ENCODE measurements at regions not wholly inside any gene's neighbourhood (a gene's known extent, or its start where the extent isn't known, plus 50 kb on each side); places are given as distances from the start of the nearest gene placed in this dataset.

- no peak for DNase-seq (ENCODE audit: low read depth)
- no peak overlapping the region for H3K4me3 ChIP-seq (ENCODE audit: low read length)
- TF ChIP-seq CTCF (IDR thresholded peaks at IDR 0.05; ENCODE audit: insufficient read depth, low read depth, low read length, missing control alignments), result no peak
Measured at GRCh38 chr3:73950865-73951558, 326.3 kb upstream of the PDZRN3 start.

DNA sequence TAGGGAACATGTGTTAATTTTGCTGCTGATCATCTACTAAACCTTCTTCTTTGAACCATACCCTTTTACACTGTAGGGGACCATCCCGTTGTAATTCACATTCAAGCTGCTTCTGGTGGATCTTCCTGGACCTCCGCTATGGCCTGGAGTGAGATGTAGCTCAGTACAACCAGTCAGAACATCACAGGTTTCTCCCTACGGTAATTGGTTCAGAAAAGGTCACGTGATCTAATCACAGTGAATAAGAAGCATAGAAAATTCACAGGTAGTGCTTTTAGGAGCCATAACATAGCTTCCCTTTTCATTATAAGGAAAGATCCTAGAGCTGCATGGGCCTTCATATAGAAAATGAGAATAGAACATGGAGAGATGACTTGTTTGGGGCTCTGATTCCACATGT, 320.8 kb upstream of the PDZRN3 start:
- no peak overlapping the region for H3K4me3 ChIP-seq (ENCODE audit: low read length)
- no peak for TF ChIP-seq CTCF (IDR thresholded peaks at IDR 0.05; ENCODE audit: insufficient read depth, low read depth, low read length, missing control alignments)
- DNase-seq (ENCODE audit: low read depth), result no peak

- H3K4me3 ChIP-seq (ENCODE audit: low read length), result no peak overlapping the region
- no peak for TF ChIP-seq CTCF (IDR thresholded peaks at IDR 0.05; ENCODE audit: insufficient read depth, low read depth, low read length, missing control alignments)
- no peak for DNase-seq (ENCODE audit: low read depth)
Measured at GRCh38 chr3:73939985-73940384, 315.2 kb upstream of the PDZRN3 start.

DNA sequence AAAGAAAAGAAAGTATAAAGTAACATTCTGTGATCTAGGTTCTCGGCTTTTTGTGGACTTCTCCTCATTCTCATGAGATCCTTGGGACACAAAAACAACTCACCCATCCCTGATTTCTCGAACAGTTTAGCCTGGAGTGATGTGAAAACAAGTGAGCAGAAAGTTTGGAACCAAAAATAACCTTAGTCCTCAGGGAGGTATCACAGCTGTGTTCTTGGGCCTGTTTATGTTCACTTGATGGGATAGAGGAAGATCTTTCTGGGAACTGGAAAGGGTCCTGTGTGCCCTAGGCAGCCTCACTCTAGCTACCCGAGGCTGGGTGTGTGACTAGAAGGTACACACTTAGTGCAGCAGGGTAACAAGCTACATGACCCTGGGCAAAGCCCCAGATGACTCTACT, 308.8 kb upstream of the PDZRN3 start:
- no peak overlapping the region for H3K4me3 ChIP-seq (ENCODE audit: low read length)
- no peak for TF ChIP-seq CTCF (IDR thresholded peaks at IDR 0.05; ENCODE audit: insufficient read depth, low read depth, low read length, missing control alignments)
- no peak for DNase-seq (ENCODE audit: low read depth)

DNA sequence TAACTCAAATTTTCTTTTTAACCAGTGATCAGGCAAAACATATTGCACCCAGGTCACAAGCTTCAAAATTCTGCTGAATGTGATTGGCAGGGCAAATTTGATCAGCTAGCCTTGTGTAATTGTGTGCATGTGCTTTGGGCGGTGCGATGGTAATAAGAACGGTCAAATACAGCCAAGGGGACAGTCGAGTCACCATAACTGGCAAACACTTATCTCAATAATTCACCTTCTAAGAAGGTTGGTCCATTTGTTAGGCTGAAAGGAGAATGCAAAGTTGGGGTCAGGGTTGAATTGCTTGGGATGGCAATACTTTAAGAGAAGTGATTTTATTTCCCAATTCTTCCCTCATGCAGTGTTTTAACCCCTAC, 302.4 kb upstream of the PDZRN3 start:
- no peak overlapping the region for H3K4me3 ChIP-seq (ENCODE audit: low read length)
- no peak for TF ChIP-seq CTCF (IDR thresholded peaks at IDR 0.05; ENCODE audit: insufficient read depth, low read depth, low read length, missing control alignments)
- DNase-seq (ENCODE audit: low read depth), result no peak

- TF ChIP-seq CTCF (IDR thresholded peaks at IDR 0.05; ENCODE audit: insufficient read depth, low read depth, low read length, missing control alignments), result no peak
- no peak for DNase-seq (ENCODE audit: low read depth)
- H3K4me3 ChIP-seq (ENCODE audit: low read length), result no peak overlapping the region
Measured at GRCh38 chr3:73926360-73927202, 301.8 kb upstream of the PDZRN3 start.
